ENCODE measurements at regions not wholly inside any gene's neighbourhood (a gene's known extent, or its start where the extent isn't known, plus 50 kb on each side); places are given as distances from the start of the nearest gene placed in this dataset.

DNA sequence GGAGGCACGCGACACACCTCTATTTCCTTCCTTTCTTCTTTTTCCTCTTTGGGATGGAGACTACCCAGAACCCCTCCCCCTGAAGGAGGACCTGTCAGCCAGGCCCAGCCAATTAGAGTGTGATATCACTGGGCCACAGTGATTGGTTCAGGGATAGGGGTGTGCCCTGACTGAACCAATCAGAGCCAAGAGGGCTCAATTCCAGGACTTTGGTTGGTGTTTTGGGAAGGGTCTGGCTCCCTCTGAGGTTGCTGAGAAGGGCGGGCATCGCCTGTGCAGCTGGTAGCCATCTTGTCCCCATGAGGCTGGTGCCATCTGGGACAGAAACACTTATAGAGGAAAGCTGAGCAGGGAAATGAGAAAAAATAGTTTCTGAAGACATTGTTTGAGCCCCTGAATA, 71.4 kb downstream of the CHST1 start:
- no peak for TF ChIP-seq POLR2AphosphoS5 (IDR thresholded peaks at IDR 0.05; ENCODE audit: low read depth)
- TF ChIP-seq, protein P1, sequence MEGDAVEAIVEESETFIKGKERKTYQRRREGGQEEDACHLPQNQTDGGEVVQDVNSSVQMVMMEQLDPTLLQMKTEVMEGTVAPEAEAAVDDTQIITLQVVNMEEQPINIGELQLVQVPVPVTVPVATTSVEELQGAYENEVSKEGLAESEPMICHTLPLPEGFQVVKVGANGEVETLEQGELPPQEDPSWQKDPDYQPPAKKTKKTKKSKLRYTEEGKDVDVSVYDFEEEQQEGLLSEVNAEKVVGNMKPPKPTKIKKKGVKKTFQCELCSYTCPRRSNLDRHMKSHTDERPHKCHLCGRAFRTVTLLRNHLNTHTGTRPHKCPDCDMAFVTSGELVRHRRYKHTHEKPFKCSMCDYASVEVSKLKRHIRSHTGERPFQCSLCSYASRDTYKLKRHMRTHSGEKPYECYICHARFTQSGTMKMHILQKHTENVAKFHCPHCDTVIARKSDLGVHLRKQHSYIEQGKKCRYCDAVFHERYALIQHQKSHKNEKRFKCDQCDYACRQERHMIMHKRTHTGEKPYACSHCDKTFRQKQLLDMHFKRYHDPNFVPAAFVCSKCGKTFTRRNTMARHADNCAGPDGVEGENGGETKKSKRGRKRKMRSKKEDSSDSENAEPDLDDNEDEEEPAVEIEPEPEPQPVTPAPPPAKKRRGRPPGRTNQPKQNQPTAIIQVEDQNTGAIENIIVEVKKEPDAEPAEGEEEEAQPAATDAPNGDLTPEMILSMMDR (IDR thresholded peaks at IDR 0.05; ENCODE audit: insufficient read depth, low read length): no peak
- TF ChIP-seq, protein P2, sequence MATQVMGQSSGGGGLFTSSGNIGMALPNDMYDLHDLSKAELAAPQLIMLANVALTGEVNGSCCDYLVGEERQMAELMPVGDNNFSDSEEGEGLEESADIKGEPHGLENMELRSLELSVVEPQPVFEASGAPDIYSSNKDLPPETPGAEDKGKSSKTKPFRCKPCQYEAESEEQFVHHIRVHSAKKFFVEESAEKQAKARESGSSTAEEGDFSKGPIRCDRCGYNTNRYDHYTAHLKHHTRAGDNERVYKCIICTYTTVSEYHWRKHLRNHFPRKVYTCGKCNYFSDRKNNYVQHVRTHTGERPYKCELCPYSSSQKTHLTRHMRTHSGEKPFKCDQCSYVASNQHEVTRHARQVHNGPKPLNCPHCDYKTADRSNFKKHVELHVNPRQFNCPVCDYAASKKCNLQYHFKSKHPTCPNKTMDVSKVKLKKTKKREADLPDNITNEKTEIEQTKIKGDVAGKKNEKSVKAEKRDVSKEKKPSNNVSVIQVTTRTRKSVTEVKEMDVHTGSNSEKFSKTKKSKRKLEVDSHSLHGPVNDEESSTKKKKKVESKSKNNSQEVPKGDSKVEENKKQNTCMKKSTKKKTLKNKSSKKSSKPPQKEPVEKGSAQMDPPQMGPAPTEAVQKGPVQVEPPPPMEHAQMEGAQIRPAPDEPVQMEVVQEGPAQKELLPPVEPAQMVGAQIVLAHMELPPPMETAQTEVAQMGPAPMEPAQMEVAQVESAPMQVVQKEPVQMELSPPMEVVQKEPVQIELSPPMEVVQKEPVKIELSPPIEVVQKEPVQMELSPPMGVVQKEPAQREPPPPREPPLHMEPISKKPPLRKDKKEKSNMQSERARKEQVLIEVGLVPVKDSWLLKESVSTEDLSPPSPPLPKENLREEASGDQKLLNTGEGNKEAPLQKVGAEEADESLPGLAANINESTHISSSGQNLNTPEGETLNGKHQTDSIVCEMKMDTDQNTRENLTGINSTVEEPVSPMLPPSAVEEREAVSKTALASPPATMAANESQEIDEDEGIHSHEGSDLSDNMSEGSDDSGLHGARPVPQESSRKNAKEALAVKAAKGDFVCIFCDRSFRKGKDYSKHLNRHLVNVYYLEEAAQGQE (IDR thresholded peaks at IDR 0.05; ENCODE audit: insufficient replicate concordance, low read depth): no peak

All from HL-60 (cell line).